NCI-H1417 (cell line): ENCODE measurements at regions not wholly inside any gene's neighbourhood (a gene's known extent, or its start where the extent isn't known, plus 50 kb on each side); places are given as distances from the start of the nearest gene placed in this dataset.

Experiments used
- DNase-seq, 3 experiments: peaks; one replicate each; lab custom pipeline; 2025; lab: John Stamatoyannopoulos, UW

- DNase-seq = peak; percentile 33 to 94 (median 78)
These were observed 138.0 kb upstream of the EFNA5 start for GRCh38 chr5:107808671-107809137.

GRCh38 chr5:107807431-107807830, 136.7 kb upstream of the EFNA5 start:
- DNase-seq = no peak

GRCh38 chr5:107806705-107807104, 136.0 kb upstream of the EFNA5 start:
- DNase-seq = no peak

GRCh38 chr5:107806271-107806670, 135.5 kb upstream of the EFNA5 start:
- peak in 2 of 3 experiments; percentile 13 to 71 for DNase-seq

GRCh38 chr5:107805824-107806223, 135.1 kb upstream of the EFNA5 start:
- peak in 2 of 3 experiments; percentile 39 to 71 for DNase-seq

- peak in 1 of 3 experiments; percentile 1 for DNase-seq
These were observed 134.4 kb upstream of the EFNA5 start for GRCh38 chr5:107805166-107805565.

GRCh38 chr5:107803728-107804127, 133.0 kb upstream of the EFNA5 start:
- no peak for DNase-seq

- DNase-seq = peak in 1 of 3 experiments; percentile 6
These were observed 130.3 kb upstream of the EFNA5 start for GRCh38 chr5:107801061-107801460.

GRCh38 chr5:107799306-107799705, 128.6 kb upstream of the EFNA5 start:
- peak in 1 of 3 experiments; percentile 6 for DNase-seq

GRCh38 chr5:107796797-107797196, 126.1 kb upstream of the EFNA5 start:
- no peak for DNase-seq

GRCh38 chr5:107794741-107795140, 124.0 kb upstream of the EFNA5 start:
- DNase-seq = no peak

- no peak for DNase-seq
These were observed 122.2 kb upstream of the EFNA5 start for GRCh38 chr5:107792940-107793339.

GRCh38 chr5:107790671-107791070, 119.9 kb upstream of the EFNA5 start:
- DNase-seq = no peak

GRCh38 chr5:107786424-107786823, 115.7 kb upstream of the EFNA5 start:
- DNase-seq = no peak

- no peak for DNase-seq
These were observed 112.8 kb upstream of the EFNA5 start for GRCh38 chr5:107783551-107783950.

GRCh38 chr5:107782561-107783169, 111.9 kb upstream of the EFNA5 start:
- DNase-seq = no peak

GRCh38 chr5:107781451-107781850, 110.7 kb upstream of the EFNA5 start:
- no peak for DNase-seq

- no peak for DNase-seq
These were observed 108.7 kb upstream of the EFNA5 start for GRCh38 chr5:107779437-107779836.

- DNase-seq = no peak
These were observed 107.9 kb upstream of the EFNA5 start for GRCh38 chr5:107778647-107779046.

- DNase-seq = peak in 1 of 3 experiments; percentile 24
These were observed 106.4 kb upstream of the EFNA5 start for GRCh38 chr5:107776922-107777740.

GRCh38 chr5:107776506-107776905, 105.8 kb upstream of the EFNA5 start:
- no peak for DNase-seq

- DNase-seq = peak in 1 of 3 experiments; percentile 0
These were observed 103.6 kb upstream of the EFNA5 start for GRCh38 chr5:107774316-107774715.

- no peak for DNase-seq
These were observed 102.7 kb upstream of the EFNA5 start for GRCh38 chr5:107773479-107773878.
